ENCODE measurements at regions not wholly inside any gene's neighbourhood (a gene's known extent, or its start where the extent isn't known, plus 50 kb on each side); places are given as distances from the start of the nearest gene placed in this dataset.

DNA sequence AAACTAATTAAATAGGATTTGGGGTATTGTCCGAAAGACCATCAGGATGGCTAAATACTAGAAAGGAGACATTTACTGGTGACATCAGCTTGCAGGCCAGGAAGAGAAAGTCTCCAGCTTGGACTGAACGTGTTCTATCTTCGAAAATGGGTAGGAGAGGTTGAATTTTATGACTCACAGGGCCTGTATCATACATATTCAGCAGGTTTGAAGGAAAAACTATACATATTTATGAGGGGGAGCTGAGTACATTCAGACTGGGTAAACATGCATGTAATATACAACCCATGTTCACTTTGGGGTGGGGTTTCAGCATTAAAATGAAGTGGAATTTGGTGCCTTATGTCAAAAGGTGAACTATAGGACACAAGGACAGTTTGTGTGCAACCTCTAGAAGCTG is 129.3 kb upstream of the CRBN start:
- peaks cover 6% of the 10 kb centered on the region for H3K27me3 Mint-ChIP-seq

GRCh38 chr3:3307491-3307890 is 128.0 kb upstream of the CRBN start:
- ATAC-seq (ENCODE audit: low read depth) (no peak), DNase-seq (no peak)
- Histone ChIP-seq H3K4me3 (ENCODE audit: control extremely low read depth in 1 of 5, extremely low read depth in 1 of 5, insufficient read depth in 1 of 5, low read depth in 2 of 5, low read length in 4 of 5) (no peak overlapping the region), H3K9me3 (ENCODE audit: control extremely low read depth in 1 of 3, control insufficient read depth in 2 of 3, insufficient read depth in 1 of 3, low read length in 2 of 3) (no peaks in the 10 kb centered on the region), H4K20me1 (ENCODE audit: control insufficient read depth, insufficient read depth, low read length, poor library complexity, severe bottlenecking) (no peaks in the 10 kb centered on the region), H3K27me3 (replicated peaks in 1 of 4; ENCODE audit: control extremely low read depth in 1 of 4, control insufficient read depth in 3 of 4, insufficient read depth in 4 of 4, low read length in 3 of 4) (no peaks in the 10 kb centered on the region), H3K79me2 (ENCODE audit: control insufficient read depth, insufficient read depth, low read length) (no peaks in the 10 kb centered on the region), H2AFZ (ENCODE audit: insufficient read depth, low read depth, low read length, poor library complexity, severe bottlenecking) (no peak overlapping the region), H3K36me3 (replicated peaks in 1 of 2; ENCODE audit: control extremely low read depth in 1 of 2, control insufficient read depth in 1 of 2, extremely low read depth in 1 of 2, insufficient read depth in 2 of 2, low read length in 1 of 2) (no peaks in the 10 kb centered on the region), H3K4me1 (ENCODE audit: control insufficient read depth in 2 of 2, insufficient read depth in 2 of 2, low read length in 2 of 2) (no peaks in the 10 kb centered on the region), H3K9ac (ENCODE audit: low read length) (no peak overlapping the region), H3K4me2 (replicated peaks; ENCODE audit: low read depth, low read length, poor library complexity, severe bottlenecking) (no peak overlapping the region), H3K27ac (ENCODE audit: low read length in 2 of 2) (no peak overlapping the region)
- Mint-ChIP-seq H3K27ac (no peak overlapping the region), H3K4me1 (no peaks in the 10 kb centered on the region), H3K9me3 (ENCODE audit: insufficient read depth) (no peaks in the 10 kb centered on the region), H3K27me3 (peaks cover 6% of the 10 kb centered on the region), H3K4me3 (no peak overlapping the region)
- ChIA-PET POLR2A (no interaction called here), CTCF (no interaction called here)
- no peak for TF ChIP-seq EZH2 (IDR thresholded peaks at IDR 0.05; ENCODE audit: borderline replicate concordance, insufficient read depth, low read depth, low read length, poor library complexity, severe bottlenecking)
- TF ChIP-seq, protein P1, sequence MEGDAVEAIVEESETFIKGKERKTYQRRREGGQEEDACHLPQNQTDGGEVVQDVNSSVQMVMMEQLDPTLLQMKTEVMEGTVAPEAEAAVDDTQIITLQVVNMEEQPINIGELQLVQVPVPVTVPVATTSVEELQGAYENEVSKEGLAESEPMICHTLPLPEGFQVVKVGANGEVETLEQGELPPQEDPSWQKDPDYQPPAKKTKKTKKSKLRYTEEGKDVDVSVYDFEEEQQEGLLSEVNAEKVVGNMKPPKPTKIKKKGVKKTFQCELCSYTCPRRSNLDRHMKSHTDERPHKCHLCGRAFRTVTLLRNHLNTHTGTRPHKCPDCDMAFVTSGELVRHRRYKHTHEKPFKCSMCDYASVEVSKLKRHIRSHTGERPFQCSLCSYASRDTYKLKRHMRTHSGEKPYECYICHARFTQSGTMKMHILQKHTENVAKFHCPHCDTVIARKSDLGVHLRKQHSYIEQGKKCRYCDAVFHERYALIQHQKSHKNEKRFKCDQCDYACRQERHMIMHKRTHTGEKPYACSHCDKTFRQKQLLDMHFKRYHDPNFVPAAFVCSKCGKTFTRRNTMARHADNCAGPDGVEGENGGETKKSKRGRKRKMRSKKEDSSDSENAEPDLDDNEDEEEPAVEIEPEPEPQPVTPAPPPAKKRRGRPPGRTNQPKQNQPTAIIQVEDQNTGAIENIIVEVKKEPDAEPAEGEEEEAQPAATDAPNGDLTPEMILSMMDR (IDR thresholded peaks at IDR 0.05) = no peak
- intact Hi-C loops (cut with micrococcal nuclease) = no loop called here
- 0% methylated on average over 3 of the region's 4 CpGs for WGBS (ENCODE audit: insufficient coverage)

More for the DNA sequence above, 129.3 kb upstream of the CRBN start:
- Histone ChIP-seq H4K20me1 (ENCODE audit: control insufficient read depth, insufficient read depth, low read length, poor library complexity, severe bottlenecking) (no peaks in the 10 kb centered on the region), H3K27me3 (replicated peaks in 1 of 4; ENCODE audit: control extremely low read depth in 1 of 4, control insufficient read depth in 3 of 4, insufficient read depth in 4 of 4, low read length in 3 of 4) (no peaks in the 10 kb centered on the region), H3K27ac (ENCODE audit: low read length in 2 of 2) (no peak overlapping the region), H2AFZ (ENCODE audit: insufficient read depth, low read depth, low read length, poor library complexity, severe bottlenecking) (no peak overlapping the region), H3K79me2 (ENCODE audit: control insufficient read depth, insufficient read depth, low read length) (no peaks in the 10 kb centered on the region), H3K9me3 (ENCODE audit: control extremely low read depth in 1 of 3, control insufficient read depth in 2 of 3, insufficient read depth in 1 of 3, low read length in 2 of 3) (no peaks in the 10 kb centered on the region), H3K36me3 (replicated peaks in 1 of 2; ENCODE audit: control extremely low read depth in 1 of 2, control insufficient read depth in 1 of 2, extremely low read depth in 1 of 2, insufficient read depth in 2 of 2, low read length in 1 of 2) (no peaks in the 10 kb centered on the region), H3K4me1 (ENCODE audit: control insufficient read depth in 2 of 2, insufficient read depth in 2 of 2, low read length in 2 of 2) (no peaks in the 10 kb centered on the region), H3K9ac (ENCODE audit: low read length) (no peak overlapping the region), H3K4me2 (replicated peaks; ENCODE audit: low read depth, low read length, poor library complexity, severe bottlenecking) (no peak overlapping the region), H3K4me3 (ENCODE audit: control extremely low read depth in 1 of 5, extremely low read depth in 1 of 5, insufficient read depth in 1 of 5, low read depth in 2 of 5, low read length in 4 of 5) (no peak overlapping the region)
- Mint-ChIP-seq H3K9me3 (ENCODE audit: insufficient read depth) (no peaks in the 10 kb centered on the region), H3K4me3 (no peak overlapping the region), H3K4me1 (no peaks in the 10 kb centered on the region), H3K27ac (no peak overlapping the region)
- CTCF ChIA-PET = no interaction called here
- POLR2A ChIA-PET = no interaction called here
- WGBS (ENCODE audit: insufficient coverage) = 90% methylated on average over 2 of the region's 3 CpGs
- TF ChIP-seq, protein P1 (IDR thresholded peaks at IDR 0.05) = no peak
- ATAC-seq (ENCODE audit: low read depth) = no peak
- DNase-seq = no peak
- intact Hi-C loops (cut with micrococcal nuclease) = no loop called here

All from B cell (primary cell).